ENCODE measurements at regions not wholly inside any gene's neighbourhood (a gene's known extent, or its start where the extent isn't known, plus 50 kb on each side); places are given as distances from the start of the nearest gene placed in this dataset.

DNA sequence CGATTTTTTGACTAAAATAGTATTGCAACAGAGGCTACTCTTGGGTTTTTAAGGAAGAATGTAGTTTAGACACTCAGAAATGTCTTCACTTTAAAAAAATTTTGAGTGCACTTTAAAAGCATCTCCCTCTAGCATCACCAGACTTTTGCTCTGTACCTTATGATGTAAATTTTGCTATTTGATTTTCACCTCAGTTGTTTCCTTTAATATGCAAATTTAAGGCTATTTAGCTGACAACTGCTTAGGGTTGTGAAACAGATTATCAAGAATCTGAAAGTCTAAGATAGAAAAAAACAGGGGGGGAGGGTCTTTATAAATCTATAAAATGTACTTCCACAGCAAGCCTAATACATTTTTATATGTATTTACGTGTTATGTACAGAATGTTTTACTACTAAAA is 92.9 kb upstream of the USP38 start:
- no peak for TF ChIP-seq ZFP3 (CRISPR knock-in tag; IDR thresholded peaks at IDR 0.05)
- TF ChIP-seq, protein P1, sequence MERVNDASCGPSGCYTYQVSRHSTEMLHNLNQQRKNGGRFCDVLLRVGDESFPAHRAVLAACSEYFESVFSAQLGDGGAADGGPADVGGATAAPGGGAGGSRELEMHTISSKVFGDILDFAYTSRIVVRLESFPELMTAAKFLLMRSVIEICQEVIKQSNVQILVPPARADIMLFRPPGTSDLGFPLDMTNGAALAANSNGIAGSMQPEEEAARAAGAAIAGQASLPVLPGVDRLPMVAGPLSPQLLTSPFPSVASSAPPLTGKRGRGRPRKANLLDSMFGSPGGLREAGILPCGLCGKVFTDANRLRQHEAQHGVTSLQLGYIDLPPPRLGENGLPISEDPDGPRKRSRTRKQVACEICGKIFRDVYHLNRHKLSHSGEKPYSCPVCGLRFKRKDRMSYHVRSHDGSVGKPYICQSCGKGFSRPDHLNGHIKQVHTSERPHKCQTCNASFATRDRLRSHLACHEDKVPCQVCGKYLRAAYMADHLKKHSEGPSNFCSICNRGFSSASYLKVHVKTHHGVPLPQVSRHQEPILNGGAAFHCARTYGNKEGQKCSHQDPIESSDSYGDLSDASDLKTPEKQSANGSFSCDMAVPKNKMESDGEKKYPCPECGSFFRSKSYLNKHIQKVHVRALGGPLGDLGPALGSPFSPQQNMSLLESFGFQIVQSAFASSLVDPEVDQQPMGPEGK (CRISPR knock-in tag; IDR thresholded peaks at IDR 0.05; ENCODE audit: borderline replicate concordance) = no peak
- no peak for TF ChIP-seq TOX (CRISPR knock-in tag; IDR thresholded peaks at IDR 0.05; ENCODE audit: borderline replicate concordance)
- TF ChIP-seq ZFP30 (CRISPR knock-in tag; IDR thresholded peaks at IDR 0.05) = no peak
- no peak for TF ChIP-seq OSR1 (CRISPR knock-in tag; IDR thresholded peaks at IDR 0.05)
- no peak for TF ChIP-seq TCF4 (CRISPR knock-in tag; IDR thresholded peaks at IDR 0.05; ENCODE audit: borderline replicate concordance)
- no peak for TF ChIP-seq RARB (CRISPR knock-in tag; IDR thresholded peaks at IDR 0.05)
- TF ChIP-seq ZC3H10 (CRISPR knock-in tag; IDR thresholded peaks at IDR 0.05) = no peak
- no peak for TF ChIP-seq BACH2 (CRISPR knock-in tag; IDR thresholded peaks at IDR 0.05; ENCODE audit: borderline replicate concordance)
- TF ChIP-seq GLIS3 (CRISPR knock-in tag; IDR thresholded peaks at IDR 0.05) = no peak
- no peak for TF ChIP-seq PPARA (CRISPR knock-in tag; IDR thresholded peaks at IDR 0.05; ENCODE audit: borderline replicate concordance)

All from SK-N-SH treated with all-trans-retinoic acid at 6 μM for 48 hours (cell line).